Testis (tissue), 2 donors: ENCODE measurements at regions not wholly inside any gene's neighbourhood (a gene's known extent, or its start where the extent isn't known, plus 50 kb on each side); places are given as distances from the start of the nearest gene placed in this dataset.

Experiments used
- POLR2A ChIP-seq: fragments of 450-650 bp; IDR thresholded peaks from one replicate; pipeline ENCODE4 v1.6.1; 2017; ENCODE audit warnings: antibody characterized with exemption, mild to moderate bottlenecking, moderate library complexity
- TF ChIP-seq, protein P1 (sequence below), 3 experiments: fragments of 450-650 bp in 2 of 3; fragments of 200-600 bp in 1 of 3; sonication (generic) in 1 of 3; IDR thresholded peaks; one replicate each; pipeline ENCODE4 v1.5.1; 2016 to 2019; ENCODE audit warnings: antibody characterized with exemption in 3 of 3, mild to moderate bottlenecking in 2 of 3, moderate library complexity in 1 of 3

DNA sequence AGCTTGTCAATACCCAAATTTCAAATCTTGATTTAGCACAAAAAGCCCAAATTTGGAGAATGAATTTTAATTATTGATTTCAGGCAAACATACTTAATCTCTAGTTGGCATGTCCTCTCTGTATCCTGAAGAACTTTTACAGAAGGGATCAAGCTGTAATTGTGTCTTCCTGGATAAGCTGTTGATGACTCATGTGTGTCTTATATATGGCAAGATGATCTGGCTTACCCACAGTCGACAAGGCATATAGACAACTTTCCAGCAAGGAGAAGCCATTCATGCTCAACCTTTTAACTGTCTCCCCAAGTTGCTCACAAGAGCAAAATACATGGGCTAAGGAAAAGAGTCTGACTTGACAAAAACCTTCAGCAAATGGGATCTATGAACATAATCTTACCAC, 112.5 kb upstream of the SLCO6A1 start:
- TF ChIP-seq, protein P1, sequence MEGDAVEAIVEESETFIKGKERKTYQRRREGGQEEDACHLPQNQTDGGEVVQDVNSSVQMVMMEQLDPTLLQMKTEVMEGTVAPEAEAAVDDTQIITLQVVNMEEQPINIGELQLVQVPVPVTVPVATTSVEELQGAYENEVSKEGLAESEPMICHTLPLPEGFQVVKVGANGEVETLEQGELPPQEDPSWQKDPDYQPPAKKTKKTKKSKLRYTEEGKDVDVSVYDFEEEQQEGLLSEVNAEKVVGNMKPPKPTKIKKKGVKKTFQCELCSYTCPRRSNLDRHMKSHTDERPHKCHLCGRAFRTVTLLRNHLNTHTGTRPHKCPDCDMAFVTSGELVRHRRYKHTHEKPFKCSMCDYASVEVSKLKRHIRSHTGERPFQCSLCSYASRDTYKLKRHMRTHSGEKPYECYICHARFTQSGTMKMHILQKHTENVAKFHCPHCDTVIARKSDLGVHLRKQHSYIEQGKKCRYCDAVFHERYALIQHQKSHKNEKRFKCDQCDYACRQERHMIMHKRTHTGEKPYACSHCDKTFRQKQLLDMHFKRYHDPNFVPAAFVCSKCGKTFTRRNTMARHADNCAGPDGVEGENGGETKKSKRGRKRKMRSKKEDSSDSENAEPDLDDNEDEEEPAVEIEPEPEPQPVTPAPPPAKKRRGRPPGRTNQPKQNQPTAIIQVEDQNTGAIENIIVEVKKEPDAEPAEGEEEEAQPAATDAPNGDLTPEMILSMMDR (IDR thresholded peaks at IDR 0.05): no peak
- no peak for TF ChIP-seq POLR2A
